ENCODE measurements at regions not wholly inside any gene's neighbourhood (a gene's known extent, or its start where the extent isn't known, plus 50 kb on each side); places are given as distances from the start of the nearest gene placed in this dataset.
"Not testable (repeated sequence)": the region's sequence is repeated elsewhere in the genome, so short reads cannot be mapped to it uniquely, and the experiment has no call there.

DNA sequence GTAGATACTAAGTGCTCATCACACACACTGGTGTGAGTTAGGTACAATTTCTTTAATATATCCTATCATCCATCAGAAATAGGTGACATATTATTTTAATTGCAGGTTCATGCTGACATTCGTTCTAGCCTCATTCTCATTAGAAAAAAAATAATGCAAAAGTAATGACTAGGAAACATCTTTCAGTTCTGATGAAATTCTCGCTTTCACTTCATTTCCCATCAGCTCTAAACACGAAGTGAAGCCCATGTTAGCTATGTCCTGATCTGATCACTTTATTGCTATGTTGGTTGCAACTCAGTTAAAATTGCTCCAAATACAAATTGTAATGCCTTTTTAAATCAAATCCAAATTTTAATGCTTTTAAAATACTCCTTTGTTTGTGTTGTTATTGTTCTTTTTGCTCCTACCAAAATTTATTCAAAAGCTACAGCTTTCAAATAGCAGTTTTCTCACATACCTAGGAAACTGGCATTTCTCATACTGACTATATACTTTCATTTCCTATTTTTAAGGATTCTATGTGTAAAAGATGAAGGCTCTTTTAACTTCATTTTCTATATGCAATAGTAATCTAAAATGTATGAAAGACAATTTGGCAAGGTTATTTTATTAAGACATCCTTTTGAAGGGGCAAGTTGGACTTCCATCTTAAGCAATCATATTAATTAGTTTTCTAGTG, 1237.8 kb upstream of the ACO1 start:
- no peak for ATAC-seq
- H3K4me3 Mint-ChIP-seq: no peak overlapping the region
- DNase-seq: no peak
- peaks cover 0 to 13% (median 2%) of the 10 kb centered on the region in 3 donors for H3K36me3 Mint-ChIP-seq
- no peak overlapping the region for H3K27ac Mint-ChIP-seq
- H3K27me3 Mint-ChIP-seq: no peaks in the 10 kb centered on the region
- POLR2A ChIA-PET: interaction anchor here (0.5 to 0.8 kb wide), 2 partner anchors 24 to 60 kb away, joined by 3 read pairs; no protein-coding TSS in a partner anchor
- peaks cover 0 to 6% (median 0%) of the 10 kb centered on the region in 9 donors for H3K9me3 Mint-ChIP-seq
- no peaks in the 10 kb centered on the region for H3K4me1 Mint-ChIP-seq

DNA sequence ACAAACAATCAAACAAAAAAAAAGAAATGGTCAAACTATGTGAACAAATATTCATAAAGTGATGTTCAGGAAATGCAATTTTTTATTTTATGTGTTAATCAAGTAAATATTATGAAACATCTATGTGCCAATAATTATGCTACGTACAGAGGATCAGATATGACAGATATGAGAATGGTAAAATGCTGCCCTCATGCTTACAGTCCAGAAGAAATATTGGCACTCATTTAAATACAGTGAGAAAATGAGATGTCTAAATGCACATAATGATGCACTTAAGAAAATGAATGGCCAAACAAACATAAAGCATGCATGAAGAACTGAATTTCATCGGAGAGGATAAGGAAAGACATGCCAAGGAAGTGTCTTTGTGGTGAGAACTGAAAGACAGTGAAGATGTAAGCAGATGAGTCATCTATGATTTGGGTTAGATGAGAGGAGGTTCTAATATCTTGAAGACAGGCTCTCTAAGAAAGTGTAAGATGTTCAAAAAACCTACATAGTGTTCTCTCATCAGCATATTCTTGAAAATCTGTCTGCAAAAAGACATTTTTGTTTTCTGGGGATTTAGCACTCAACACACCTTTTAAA, 1231.1 kb upstream of the ACO1 start:
- ATAC-seq (peak; percentile 69 to 74), DNase-seq (peak in 1 of 10 donors; percentile 4)
- peaks cover 0 to 13% (median 4%) of the 10 kb centered on the region in 9 donors for H3K9me3 Mint-ChIP-seq
- peaks cover 2 to 13% (median 7%) of the 10 kb centered on the region in 4 donors for H3K4me1 Mint-ChIP-seq
- H3K4me3 Mint-ChIP-seq: peak overlapping the region in 2 of 10 donors; percentile 3 to 60
- peaks cover 0 to 13% (median 2%) of the 10 kb centered on the region in 3 donors for H3K36me3 Mint-ChIP-seq
- no peaks in the 10 kb centered on the region for H3K27me3 Mint-ChIP-seq
- POLR2A ChIA-PET: no interaction called here
- H3K27ac Mint-ChIP-seq: peak overlapping the region in 1 of 10 donors; percentile 22

DNA sequence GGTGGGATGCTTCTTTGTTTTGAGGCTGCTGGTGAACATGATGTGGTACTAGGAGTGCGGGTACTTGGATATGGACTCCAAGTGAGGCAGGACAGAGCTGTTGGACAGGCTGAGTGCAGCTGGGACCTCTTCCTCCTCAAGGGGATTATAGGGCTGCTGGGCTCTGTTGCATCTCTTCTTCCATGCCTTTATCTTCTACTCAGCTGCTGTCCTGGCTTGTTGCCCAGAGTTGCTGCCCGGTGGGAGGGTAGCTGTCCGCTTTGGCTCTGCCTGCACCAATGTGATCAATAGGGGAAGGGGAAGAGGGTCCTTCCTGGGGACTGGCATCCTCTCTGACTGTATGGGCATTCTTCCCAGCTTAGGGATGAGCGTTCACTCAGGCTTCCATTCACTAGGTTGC, 1217.9 kb upstream of the ACO1 start:
- no peak for ATAC-seq
- Mint-ChIP-seq H3K4me3 (no peak overlapping the region), H3K9me3 (peaks cover 0 to 12% (median 0%) of the 10 kb centered on the region in 9 donors), H3K27ac (peak overlapping the region in 1 of 10 donors; percentile 14), H3K27me3 (no peaks in the 10 kb centered on the region), H3K36me3 (peaks cover 0 to 7% (median 0%) of the 10 kb centered on the region in 3 donors), H3K4me1 (peaks cover 0 to 9% (median 5%) of the 10 kb centered on the region in 4 donors)
- no peak for DNase-seq
- POLR2A ChIA-PET: interaction anchor here (0.6 kb wide), 1 partner anchor 1244 kb away, joined by 5 read pairs; no protein-coding TSS in a partner anchor

DNA sequence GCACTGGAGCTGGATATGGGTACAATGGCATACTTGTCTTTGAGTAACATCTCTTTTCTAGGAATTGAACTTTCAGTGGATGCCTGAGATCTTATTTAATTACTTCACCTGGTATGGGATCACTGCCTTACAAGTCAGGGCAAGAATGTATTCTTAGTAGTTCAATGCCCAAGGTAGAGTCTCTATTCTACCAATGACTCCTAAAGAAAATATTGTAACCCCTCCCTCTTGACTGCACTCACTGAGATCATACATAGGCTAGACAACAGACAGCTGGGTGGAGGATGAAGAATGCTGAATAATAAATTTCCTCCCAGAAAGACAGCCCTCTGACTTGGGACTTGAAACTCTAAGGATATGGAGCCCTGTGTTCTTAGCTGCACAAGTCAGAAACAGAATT, 1216.3 kb upstream of the ACO1 start:
- Mint-ChIP-seq H3K27ac (no peak overlapping the region), H3K36me3 (peaks cover 0 to 7% (median 0%) of the 10 kb centered on the region in 3 donors), H3K27me3 (no peaks in the 10 kb centered on the region), H3K4me1 (peaks cover 0 to 9% (median 5%) of the 10 kb centered on the region in 4 donors), H3K9me3 (peaks cover 0 to 12% (median 0%) of the 10 kb centered on the region in 9 donors), H3K4me3 (no peak overlapping the region)
- ATAC-seq (no peak), DNase-seq (no peak)
- POLR2A ChIA-PET: no interaction called here

DNA sequence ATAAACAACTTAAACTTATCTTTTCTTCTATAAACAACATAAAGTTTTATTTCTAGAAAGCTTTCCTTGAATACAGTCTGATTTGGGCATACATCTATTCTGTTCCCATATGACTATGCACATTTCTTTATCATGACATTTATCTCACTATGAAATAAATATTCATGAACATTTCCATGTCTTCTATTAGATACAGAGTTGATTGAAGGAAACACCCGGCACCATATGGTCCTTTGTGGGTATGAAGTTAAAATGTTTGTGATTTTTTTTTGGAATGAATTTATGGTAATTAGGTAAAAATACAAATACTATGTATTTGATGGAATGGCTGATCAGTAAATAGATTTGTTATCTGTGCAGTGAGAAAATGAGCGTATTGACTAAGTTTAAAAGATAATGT, 1209.8 kb upstream of the ACO1 start:
- DNase-seq: no peak
- Mint-ChIP-seq H3K27ac (no peak overlapping the region), H3K9me3 (peaks cover 0 to 2% (median 0%) of the 10 kb centered on the region in 9 donors), H3K4me3 (no peak overlapping the region), H3K4me1 (peaks cover 0 to 2% (median 0%) of the 10 kb centered on the region in 4 donors), H3K27me3 (no peaks in the 10 kb centered on the region), H3K36me3 (no peaks in the 10 kb centered on the region)
- POLR2A ChIA-PET: no interaction called here
- ATAC-seq: no peak

DNA sequence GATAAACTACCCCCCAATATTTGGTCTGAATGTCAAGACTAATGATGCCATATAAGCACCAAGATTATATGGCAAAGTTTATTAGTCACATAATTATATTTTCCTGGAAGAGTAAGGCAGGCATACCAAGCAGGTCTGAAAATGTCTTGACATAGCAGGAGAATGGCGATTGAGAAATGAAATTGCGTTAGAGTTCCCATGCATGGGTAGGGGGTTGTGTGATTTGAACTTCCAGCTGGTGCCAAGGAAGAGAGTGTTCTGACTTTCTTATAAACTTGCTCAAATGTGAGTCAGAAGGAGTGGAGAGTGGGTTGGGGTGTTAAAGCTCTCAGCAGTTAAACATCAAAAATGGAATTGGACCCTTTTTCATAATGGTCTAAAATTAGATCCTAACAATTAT, 1200.6 kb upstream of the ACO1 start:
- peaks cover 0 to 7% (median 0%) of the 10 kb centered on the region in 9 donors for H3K9me3 Mint-ChIP-seq
- POLR2A ChIA-PET: no interaction called here
- DNase-seq (no peak), ATAC-seq (no peak)
- H3K27ac Mint-ChIP-seq: no peak overlapping the region
- no peak overlapping the region for H3K4me3 Mint-ChIP-seq
- H3K36me3 Mint-ChIP-seq: peaks cover 0 to 3% (median 0%) of the 10 kb centered on the region in 3 donors
- no peaks in the 10 kb centered on the region for H3K27me3 Mint-ChIP-seq
- H3K4me1 Mint-ChIP-seq: no peaks in the 10 kb centered on the region

DNA sequence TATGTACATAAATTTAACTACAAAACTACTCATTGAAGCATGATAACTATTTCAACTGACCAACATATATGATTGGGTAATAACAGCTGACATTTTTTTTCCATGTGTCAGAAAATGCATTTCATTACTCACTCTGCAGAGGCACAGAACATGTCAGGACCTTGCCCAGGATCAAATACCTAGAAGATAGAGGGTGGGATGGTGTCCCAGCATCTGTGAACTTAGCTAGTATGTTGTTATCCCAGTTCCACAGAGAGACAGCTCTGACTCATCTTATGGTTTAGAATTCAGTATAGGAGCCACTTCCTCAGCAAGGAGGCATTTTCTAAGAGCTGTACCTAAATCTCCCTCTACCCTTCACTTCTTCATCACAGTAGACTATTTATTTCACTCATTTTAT, 1198.6 kb upstream of the ACO1 start:
- peaks cover 0 to 3% (median 0%) of the 10 kb centered on the region in 3 donors for H3K36me3 Mint-ChIP-seq
- peak overlapping the region in 1 of 10 donors; percentile 6 for H3K27ac Mint-ChIP-seq
- no peak for ATAC-seq
- no peak overlapping the region for H3K4me3 Mint-ChIP-seq
- H3K4me1 Mint-ChIP-seq: peaks cover 0 to 1% (median 0%) of the 10 kb centered on the region in 4 donors
- H3K9me3 Mint-ChIP-seq: peaks cover 0 to 3% (median 0%) of the 10 kb centered on the region in 9 donors
- no peak for DNase-seq
- no peaks in the 10 kb centered on the region for H3K27me3 Mint-ChIP-seq
- POLR2A ChIA-PET: no interaction called here

DNA sequence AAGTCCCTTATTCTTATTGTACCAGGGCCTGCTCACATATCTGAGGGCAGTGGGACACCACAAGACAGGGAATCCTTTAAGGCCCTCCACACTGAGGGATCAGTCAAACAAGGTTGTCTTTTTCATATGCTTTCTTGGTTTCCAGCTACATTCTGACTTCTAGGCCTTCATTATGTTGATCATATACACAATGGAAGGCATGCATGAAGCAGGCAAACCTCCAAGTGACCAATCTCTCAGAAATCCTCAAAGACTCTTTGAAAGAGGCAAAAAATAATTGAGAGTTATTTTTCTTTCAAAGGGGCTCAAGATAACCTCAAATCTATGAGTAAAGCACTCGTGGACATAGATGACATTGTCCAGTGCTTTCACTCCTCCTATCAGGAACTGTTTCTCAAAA, 1195.9 kb upstream of the ACO1 start:
- no peak overlapping the region for H3K27ac Mint-ChIP-seq
- peaks cover 0 to 1% (median 0%) of the 10 kb centered on the region in 3 donors for H3K36me3 Mint-ChIP-seq
- H3K27me3 Mint-ChIP-seq: no peaks in the 10 kb centered on the region
- peaks cover 0 to 1% (median 0%) of the 10 kb centered on the region in 4 donors for H3K4me1 Mint-ChIP-seq
- DNase-seq: no peak
- ATAC-seq: no peak
- H3K9me3 Mint-ChIP-seq: peaks cover 0 to 3% (median 0%) of the 10 kb centered on the region in 9 donors
- POLR2A ChIA-PET: no interaction called here
- no peak overlapping the region for H3K4me3 Mint-ChIP-seq

DNA sequence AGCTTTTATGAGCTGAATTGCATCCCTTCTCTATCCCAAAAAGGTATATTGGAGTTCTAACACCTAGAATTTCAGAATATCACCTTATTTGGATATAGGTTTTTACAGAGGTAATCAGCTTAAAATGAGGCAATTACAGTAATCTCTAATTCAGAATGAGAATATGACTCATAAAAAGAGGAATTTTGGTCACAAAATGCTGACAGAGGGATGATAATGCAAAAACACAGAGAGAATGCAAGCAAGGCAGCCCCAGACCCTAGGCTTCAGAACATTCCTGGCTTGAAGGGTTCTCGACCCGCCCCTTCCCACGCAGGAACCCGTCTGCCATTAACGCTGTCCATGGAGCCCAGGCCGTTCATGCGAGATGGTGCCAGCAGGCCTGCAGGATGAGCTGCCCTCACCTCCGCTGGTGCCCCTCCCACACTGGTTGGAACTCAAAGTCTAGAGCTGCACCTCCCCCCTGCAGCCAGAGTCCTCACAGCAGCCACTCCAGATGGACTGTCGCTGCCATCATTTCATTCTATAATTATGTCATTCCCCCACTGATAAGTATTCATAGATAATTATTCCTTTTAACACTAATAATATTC, 1173.4 kb upstream of the ACO1 start:
- H3K27me3 Mint-ChIP-seq: no peaks in the 10 kb centered on the region
- peak overlapping the region in 2 of 10 donors; percentile 32 to 37 for H3K27ac Mint-ChIP-seq
- H3K9me3 Mint-ChIP-seq: peaks cover 0 to 10% (median 0%) of the 10 kb centered on the region in 9 donors
- H3K4me3 Mint-ChIP-seq: peak overlapping the region in 5 of 10 donors; percentile 12 to 54 (median 36)
- H3K4me1 Mint-ChIP-seq: peaks cover 7 to 23% (median 14%) of the 10 kb centered on the region in 4 donors
- POLR2A ChIA-PET: no interaction called here
- ATAC-seq: no peak
- peak in 2 of 10 donors; percentile 3 to 5 for DNase-seq
- H3K36me3 Mint-ChIP-seq: peaks cover 0 to 7% (median 0%) of the 10 kb centered on the region in 3 donors

DNA sequence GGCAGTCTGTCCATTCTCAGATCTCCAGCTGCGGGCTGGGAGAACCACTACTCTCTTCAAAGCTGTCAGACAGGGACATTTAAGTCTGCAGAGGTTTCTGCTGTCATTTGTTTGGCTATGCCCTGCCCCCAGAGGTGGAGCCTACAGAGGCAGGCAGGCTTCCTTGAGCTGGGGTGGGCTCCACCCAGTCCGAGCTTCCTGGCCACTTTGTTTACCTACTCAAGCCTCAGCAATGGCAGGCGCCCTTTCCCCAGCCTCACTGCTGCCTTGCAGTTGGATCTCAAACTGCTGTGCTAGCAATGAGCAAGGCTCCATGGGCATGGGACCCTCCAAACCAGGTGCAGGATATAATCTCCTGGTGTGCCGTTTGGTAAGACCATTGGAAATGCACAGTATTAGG, 1154.5 kb upstream of the ACO1 start:
- DNase-seq, H3K4me3 Mint-ChIP-seq, H3K4me1 Mint-ChIP-seq, H3K27ac Mint-ChIP-seq, ATAC-seq, POLR2A ChIA-PET, H3K27me3 Mint-ChIP-seq: not testable (repeated sequence)
- Mint-ChIP-seq H3K36me3 (peaks cover 0 to 13% (median 8%) of the 10 kb centered on the region in 3 donors), H3K9me3 (peaks cover 0 to 36% (median 22%) of the 10 kb centered on the region in 9 donors)

DNA sequence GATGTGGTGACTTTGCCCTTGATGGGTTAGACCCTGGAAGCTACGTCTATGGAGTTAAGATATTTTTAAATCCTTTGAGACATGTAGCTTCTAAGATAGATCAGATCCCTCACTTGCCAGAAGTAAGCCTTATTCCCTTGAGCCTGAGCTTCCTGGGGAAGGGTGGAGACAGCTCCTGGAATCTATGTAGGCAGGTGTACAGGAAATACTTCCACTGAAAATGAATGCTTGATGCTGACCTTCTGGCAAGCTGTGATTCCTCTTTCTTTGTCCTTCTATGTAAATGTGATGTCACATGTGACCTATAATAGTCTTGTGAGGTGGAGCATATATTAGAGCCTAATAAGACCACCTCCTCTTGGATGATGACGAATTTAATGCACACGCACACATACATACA, 1152.0 kb upstream of the ACO1 start:
- H3K27me3 Mint-ChIP-seq: no peaks in the 10 kb centered on the region

DNA sequence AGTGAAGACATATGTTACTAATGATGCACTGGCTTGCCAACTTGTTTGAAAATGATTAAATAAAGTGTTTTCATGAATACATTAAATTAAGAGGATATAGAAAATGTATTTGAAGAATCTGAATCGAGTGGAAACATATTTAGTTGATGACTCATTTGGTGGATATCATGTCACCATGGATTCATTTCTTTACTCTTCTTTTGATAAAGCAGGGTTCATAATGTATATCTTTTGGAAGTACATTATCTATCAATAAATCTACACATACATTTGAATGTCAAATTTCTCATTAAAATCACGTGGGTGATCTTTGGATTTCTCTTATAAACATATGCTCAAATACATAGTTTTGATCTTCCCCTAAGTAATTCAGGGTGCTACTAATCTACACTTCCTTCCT, 1148.1 kb upstream of the ACO1 start:
- DNase-seq: no peak
- no peak overlapping the region for H3K4me3 Mint-ChIP-seq

More for the DNA sequence above, 1152.0 kb upstream of the ACO1 start:
- Mint-ChIP-seq H3K4me1 (peaks cover 4 to 14% (median 11%) of the 10 kb centered on the region in 4 donors), H3K4me3 (no peak overlapping the region), H3K9me3 (peaks cover 0 to 24% (median 17%) of the 10 kb centered on the region in 9 donors), H3K27ac (peak overlapping the region in 1 of 10 donors; percentile 13), H3K36me3 (peaks cover 0 to 10% (median 8%) of the 10 kb centered on the region in 3 donors)
- no peak for DNase-seq
- POLR2A ChIA-PET: no interaction called here
- no peak for ATAC-seq

DNA sequence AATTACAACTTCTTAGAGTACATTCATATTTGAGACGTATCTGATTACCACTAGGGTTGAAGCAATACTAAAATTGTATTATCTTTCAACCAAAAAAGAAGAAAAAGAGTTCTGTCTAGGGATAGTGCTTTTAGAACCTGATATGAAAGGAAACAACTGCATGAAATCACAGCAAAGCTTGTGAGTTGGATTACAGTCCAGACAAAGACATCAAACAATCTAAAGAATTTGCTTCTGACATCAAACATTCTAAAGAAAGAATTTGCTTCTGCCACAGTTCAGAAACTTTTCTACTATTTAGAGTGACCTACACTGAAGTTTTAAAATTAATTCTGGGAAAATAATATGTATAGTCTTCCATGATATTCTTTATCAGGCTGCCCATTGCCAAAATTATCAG, 1141.1 kb upstream of the ACO1 start:
- Mint-ChIP-seq H3K4me1 (peaks cover 0 to 5% (median 2%) of the 10 kb centered on the region in 4 donors), H3K27ac (no peak overlapping the region), H3K4me3 (no peak overlapping the region), H3K36me3 (no peaks in the 10 kb centered on the region), H3K9me3 (peaks cover 0 to 6% (median 0%) of the 10 kb centered on the region in 9 donors), H3K27me3 (no peaks in the 10 kb centered on the region)
- POLR2A ChIA-PET: no interaction called here
- DNase-seq: no peak
- no peak for ATAC-seq

More for the DNA sequence above, 1148.1 kb upstream of the ACO1 start:
- H3K36me3 Mint-ChIP-seq: no peaks in the 10 kb centered on the region
- peaks cover 10 to 22% (median 15%) of the 10 kb centered on the region in 4 donors for H3K4me1 Mint-ChIP-seq
- no peak for ATAC-seq
- peaks cover 0 to 2% (median 0%) of the 10 kb centered on the region in 9 donors for H3K9me3 Mint-ChIP-seq
- H3K27ac Mint-ChIP-seq: no peak overlapping the region
- POLR2A ChIA-PET: no interaction called here
- H3K27me3 Mint-ChIP-seq: no peaks in the 10 kb centered on the region

All from naive thymus-derived CD8-positive, alpha-beta T cell (primary cell).